ENCODE measurements at regions not wholly inside any gene's neighbourhood (a gene's known extent, or its start where the extent isn't known, plus 50 kb on each side); places are given as distances from the start of the nearest gene placed in this dataset.

DNA sequence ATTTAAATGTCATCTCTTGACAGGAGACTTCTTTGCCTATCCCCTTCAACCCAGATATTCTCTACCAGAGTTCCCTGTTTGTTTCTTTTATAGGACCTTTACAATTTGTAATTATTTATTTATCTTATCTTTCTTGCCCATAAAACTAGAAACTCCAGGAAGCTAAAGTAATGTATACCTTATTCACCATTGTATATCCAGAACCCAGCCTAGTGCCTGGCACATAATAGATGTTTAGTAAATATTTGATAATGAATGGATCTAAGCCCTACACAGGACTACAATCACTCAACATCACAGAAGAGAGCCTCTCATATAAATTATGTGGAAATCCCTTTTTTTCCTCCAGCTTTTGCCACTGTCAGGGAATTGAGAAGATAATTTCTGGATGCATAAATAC lies 125.6 kb upstream of the CNOT2 start:
- TF ChIP-seq FOXP2 (optimal IDR thresholded peaks at IDR 0.05; ENCODE audit: borderline replicate concordance, extremely low read depth, extremely low read length, insufficient read depth) (no peak), POLR2AphosphoS5 (IDR thresholded peaks at IDR 0.05; ENCODE audit: low read depth, low read length) (no peak), TAF1 (IDR thresholded peaks at IDR 0.05; ENCODE audit: borderline replicate concordance, insufficient read depth, low read length) (no peak), SIN3A (IDR thresholded peaks at IDR 0.05; ENCODE audit: borderline replicate concordance, insufficient read depth, low read length) (no peak)
- TF ChIP-seq, protein P1, sequence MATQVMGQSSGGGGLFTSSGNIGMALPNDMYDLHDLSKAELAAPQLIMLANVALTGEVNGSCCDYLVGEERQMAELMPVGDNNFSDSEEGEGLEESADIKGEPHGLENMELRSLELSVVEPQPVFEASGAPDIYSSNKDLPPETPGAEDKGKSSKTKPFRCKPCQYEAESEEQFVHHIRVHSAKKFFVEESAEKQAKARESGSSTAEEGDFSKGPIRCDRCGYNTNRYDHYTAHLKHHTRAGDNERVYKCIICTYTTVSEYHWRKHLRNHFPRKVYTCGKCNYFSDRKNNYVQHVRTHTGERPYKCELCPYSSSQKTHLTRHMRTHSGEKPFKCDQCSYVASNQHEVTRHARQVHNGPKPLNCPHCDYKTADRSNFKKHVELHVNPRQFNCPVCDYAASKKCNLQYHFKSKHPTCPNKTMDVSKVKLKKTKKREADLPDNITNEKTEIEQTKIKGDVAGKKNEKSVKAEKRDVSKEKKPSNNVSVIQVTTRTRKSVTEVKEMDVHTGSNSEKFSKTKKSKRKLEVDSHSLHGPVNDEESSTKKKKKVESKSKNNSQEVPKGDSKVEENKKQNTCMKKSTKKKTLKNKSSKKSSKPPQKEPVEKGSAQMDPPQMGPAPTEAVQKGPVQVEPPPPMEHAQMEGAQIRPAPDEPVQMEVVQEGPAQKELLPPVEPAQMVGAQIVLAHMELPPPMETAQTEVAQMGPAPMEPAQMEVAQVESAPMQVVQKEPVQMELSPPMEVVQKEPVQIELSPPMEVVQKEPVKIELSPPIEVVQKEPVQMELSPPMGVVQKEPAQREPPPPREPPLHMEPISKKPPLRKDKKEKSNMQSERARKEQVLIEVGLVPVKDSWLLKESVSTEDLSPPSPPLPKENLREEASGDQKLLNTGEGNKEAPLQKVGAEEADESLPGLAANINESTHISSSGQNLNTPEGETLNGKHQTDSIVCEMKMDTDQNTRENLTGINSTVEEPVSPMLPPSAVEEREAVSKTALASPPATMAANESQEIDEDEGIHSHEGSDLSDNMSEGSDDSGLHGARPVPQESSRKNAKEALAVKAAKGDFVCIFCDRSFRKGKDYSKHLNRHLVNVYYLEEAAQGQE (IDR thresholded peaks at IDR 0.05; ENCODE audit: insufficient read depth in 1 of 2, low read depth in 2 of 2, low read length in 2 of 2) = no peak

DNA sequence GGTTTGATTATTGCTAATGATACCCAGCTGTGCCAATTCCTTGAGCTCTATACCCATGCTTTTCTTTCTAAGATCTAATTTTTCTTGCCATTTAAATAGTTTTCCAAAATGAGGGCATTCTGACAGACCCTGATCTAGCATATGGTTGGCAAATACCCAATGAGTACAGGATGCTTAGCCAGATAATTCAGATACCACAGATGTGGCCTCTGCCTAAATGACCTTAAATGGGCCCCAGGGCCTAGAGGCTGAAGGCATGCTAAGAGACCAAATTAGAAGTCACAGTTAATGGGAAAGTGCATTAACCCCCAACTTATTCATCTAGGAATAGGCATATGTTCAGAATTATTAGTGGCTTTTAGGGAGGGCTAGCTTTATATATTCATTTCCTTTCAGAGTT lies 122.3 kb upstream of the CNOT2 start:
- TF ChIP-seq, protein P1 (IDR thresholded peaks at IDR 0.05; ENCODE audit: insufficient read depth in 1 of 2, low read depth in 2 of 2, low read length in 2 of 2) = no peak
- TF ChIP-seq TAF1 (IDR thresholded peaks at IDR 0.05; ENCODE audit: borderline replicate concordance, insufficient read depth, low read length) = no peak
- TF ChIP-seq SIN3A (IDR thresholded peaks at IDR 0.05; ENCODE audit: borderline replicate concordance, insufficient read depth, low read length) = no peak
- TF ChIP-seq POLR2AphosphoS5 (IDR thresholded peaks at IDR 0.05; ENCODE audit: low read depth, low read length) = no peak
- TF ChIP-seq FOXP2 (optimal IDR thresholded peaks at IDR 0.05; ENCODE audit: borderline replicate concordance, extremely low read depth, extremely low read length, insufficient read depth) = no peak

DNA sequence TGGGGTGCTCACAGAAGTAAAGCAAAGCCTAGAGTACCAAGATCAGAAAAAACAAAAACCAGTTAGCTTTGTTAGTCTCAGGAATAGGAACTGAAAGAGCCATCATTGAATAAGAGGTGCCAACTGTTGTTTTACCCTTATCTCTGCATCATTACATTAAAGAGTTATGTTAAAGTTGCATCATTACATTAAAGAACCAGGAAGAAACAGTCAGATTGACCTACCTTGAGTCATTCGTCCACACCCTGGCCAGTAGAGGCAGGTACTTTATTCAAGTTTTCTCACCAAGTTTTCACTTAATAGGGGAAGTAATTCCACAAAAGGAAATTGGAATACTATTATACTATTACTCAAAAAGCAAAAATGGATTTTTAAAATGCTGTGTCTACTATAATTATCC lies 121.7 kb upstream of the CNOT2 start:
- no peak for TF ChIP-seq TAF1 (IDR thresholded peaks at IDR 0.05; ENCODE audit: borderline replicate concordance, insufficient read depth, low read length)
- TF ChIP-seq SIN3A (IDR thresholded peaks at IDR 0.05; ENCODE audit: borderline replicate concordance, insufficient read depth, low read length) = no peak
- no peak for TF ChIP-seq FOXP2 (optimal IDR thresholded peaks at IDR 0.05; ENCODE audit: borderline replicate concordance, extremely low read depth, extremely low read length, insufficient read depth)
- TF ChIP-seq POLR2AphosphoS5 (IDR thresholded peaks at IDR 0.05; ENCODE audit: low read depth, low read length) = no peak
- TF ChIP-seq, protein P1 (IDR thresholded peaks at IDR 0.05; ENCODE audit: insufficient read depth in 1 of 2, low read depth in 2 of 2, low read length in 2 of 2) = no peak

DNA sequence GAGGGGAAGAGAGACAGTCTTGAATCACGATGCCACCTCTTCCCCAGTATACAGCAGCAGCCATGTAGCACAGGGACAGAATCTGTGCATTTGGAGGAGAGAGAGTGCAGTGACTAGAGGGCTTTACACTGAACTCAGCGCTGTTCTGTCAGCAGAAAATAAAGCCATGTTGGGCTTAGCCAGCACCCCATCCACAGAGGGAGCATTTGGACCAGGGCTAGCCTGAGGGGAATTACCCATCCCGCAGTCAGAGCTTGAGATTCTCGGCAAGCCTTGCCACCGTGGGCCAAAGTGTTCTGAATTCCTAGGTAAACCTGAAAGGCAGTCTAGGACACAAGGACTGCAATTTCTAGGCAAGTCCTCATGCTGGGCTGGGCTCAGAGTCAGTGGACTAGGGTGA lies 120.4 kb upstream of the CNOT2 start:
- TF ChIP-seq POLR2AphosphoS5 (IDR thresholded peaks at IDR 0.05; ENCODE audit: low read depth, low read length) = no peak
- TF ChIP-seq, protein P1 (IDR thresholded peaks at IDR 0.05; ENCODE audit: insufficient read depth in 1 of 2, low read depth in 2 of 2, low read length in 2 of 2) = no peak
- no peak for TF ChIP-seq FOXP2 (optimal IDR thresholded peaks at IDR 0.05; ENCODE audit: borderline replicate concordance, extremely low read depth, extremely low read length, insufficient read depth)
- no peak for TF ChIP-seq SIN3A (IDR thresholded peaks at IDR 0.05; ENCODE audit: borderline replicate concordance, insufficient read depth, low read length)
- no peak for TF ChIP-seq TAF1 (IDR thresholded peaks at IDR 0.05; ENCODE audit: borderline replicate concordance, insufficient read depth, low read length)

DNA sequence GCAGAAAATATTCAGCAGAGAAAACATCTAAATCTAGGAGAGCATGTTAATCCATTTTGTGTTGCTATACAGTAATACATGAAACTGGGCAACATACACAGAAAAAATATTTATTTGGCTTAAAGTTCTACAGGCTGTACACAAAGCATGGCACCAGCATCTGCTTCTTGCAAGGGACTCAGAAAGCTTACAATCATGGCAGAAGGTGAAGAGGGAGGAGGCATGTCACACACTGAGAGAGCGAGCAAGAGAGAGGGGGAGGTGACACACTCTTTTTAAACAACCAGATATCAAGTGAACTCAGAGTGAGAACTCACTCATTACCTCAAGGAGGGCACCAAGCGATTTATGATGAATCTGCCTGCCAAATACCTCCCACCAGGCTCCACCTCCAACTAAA lies 94.2 kb upstream of the CNOT2 start:
- no peak for TF ChIP-seq FOXP2 (optimal IDR thresholded peaks at IDR 0.05; ENCODE audit: borderline replicate concordance, extremely low read depth, extremely low read length, insufficient read depth)
- no peak for TF ChIP-seq TAF1 (IDR thresholded peaks at IDR 0.05; ENCODE audit: borderline replicate concordance, insufficient read depth, low read length)
- no peak for TF ChIP-seq SIN3A (IDR thresholded peaks at IDR 0.05; ENCODE audit: borderline replicate concordance, insufficient read depth, low read length)
- TF ChIP-seq, protein P1 (IDR thresholded peaks at IDR 0.05; ENCODE audit: insufficient read depth in 1 of 2, low read depth in 2 of 2, low read length in 2 of 2) = no peak
- TF ChIP-seq POLR2AphosphoS5 (IDR thresholded peaks at IDR 0.05; ENCODE audit: low read depth, low read length) = no peak
